ENCODE measurements at regions not wholly inside any gene's neighbourhood (a gene's known extent, or its start where the extent isn't known, plus 50 kb on each side); places are given as distances from the start of the nearest gene placed in this dataset.
"Not testable (repeated sequence)": the region's sequence is repeated elsewhere in the genome, so short reads cannot be mapped to it uniquely, and the experiment has no call there.

GRCh38 chr19:28301463-28301862, 911.5 kb downstream of the UQCRFS1 start:
- no peak for DNase-seq

GRCh38 chr19:28299649-28300048, 913.3 kb downstream of the UQCRFS1 start:
- no peak for DNase-seq

GRCh38 chr19:28297586-28298157, 915.3 kb downstream of the UQCRFS1 start:
- DNase-seq: no peak

DNA sequence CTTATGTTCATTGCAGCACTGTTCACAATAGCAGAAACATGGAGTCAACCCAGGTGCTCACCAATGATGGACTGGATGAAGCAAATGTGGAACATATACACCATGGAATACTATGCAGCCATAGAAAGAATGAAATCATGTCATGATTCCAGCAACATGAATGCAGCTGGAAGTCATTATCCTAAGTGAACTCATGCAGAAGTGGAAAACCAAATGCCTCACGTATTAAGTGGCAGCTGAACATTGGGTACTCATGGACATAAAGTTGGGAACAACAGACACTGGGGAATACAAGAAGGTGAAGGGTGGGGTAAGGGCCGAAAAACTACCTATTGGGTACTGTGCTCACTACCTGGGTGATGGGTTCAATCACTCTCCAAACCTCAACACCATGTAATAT, 915.9 kb downstream of the UQCRFS1 start:
- DNase-seq: no peak

DNA sequence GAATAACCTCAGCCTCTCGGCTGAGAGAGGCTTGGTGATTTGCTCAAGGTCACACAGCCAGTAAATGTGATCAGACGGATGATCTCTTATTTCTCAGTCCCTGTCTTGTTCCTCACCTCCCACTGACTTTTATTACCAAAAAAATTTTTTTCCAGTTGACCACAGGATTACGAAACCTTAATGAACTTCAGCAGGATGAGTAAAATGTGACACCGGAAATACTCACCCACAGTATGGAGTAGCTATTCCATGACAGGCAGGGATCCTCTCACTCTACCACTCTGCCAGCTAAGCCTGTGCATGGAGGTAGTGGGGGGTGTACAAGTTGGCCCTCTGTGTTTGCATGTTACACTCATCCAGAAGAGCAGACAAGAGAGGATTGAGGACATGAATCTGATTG, 916.4 kb downstream of the UQCRFS1 start:
- no peak for DNase-seq

DNA sequence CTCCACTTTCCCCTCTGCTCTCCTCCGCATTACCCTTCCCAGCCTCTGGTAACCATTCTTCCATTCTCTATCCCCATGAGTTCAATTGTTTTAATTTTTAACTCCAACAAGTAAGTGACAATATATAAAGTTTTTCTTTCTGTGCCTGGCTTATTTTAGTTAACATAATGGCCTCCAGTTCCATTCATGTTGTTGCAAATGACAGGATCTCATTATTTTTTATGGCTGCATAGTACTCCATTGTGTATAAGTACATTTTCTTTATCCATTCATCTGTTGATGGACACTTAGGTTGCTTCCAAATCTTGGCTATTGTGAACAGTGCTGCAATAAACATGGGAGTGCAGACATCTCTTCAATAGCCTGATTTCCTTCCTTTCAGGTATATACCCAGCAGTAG, 918.0 kb downstream of the UQCRFS1 start:
- DNase-seq: not testable (repeated sequence)

- DNase-seq: no peak
Observed at GRCh38 chr19:28294395-28294794, 918.6 kb downstream of the UQCRFS1 start.

- no peak for DNase-seq
Observed at GRCh38 chr19:28293685-28294084, 919.3 kb downstream of the UQCRFS1 start.

DNA sequence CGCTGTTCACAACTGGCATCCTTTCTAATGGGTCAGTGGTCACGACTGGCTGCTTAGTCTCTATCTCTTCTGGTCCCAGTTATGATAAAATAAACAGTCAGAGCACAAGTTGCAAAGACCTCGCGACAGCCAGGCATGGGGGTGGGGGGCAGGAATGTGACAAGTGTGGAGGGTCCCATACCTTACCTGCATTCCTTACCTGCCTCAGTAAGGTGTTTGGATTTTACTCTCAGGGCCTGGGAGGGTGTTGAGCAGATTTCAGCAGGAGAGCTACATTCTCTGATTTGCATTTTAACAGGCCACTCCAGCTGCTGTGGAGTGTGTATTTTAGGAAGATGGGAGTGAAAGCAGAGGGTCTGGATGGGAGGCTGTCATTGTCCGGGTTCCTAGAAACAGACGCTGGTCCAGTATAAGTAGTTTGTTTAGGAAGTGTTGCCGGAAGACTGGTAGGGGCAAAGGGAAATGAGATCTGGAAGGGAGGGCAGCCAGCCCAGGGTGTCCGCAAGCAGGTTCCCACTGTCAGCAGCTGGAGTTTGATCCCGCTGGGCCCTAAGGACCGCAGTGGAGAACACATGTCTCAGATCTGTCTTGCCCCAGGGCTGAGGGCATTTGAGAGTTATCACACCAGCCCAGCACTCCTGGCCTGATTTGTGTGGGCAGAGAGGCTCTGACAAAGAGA, 920.0 kb downstream of the UQCRFS1 start:
- no peak for DNase-seq

- no peak for DNase-seq
Observed at GRCh38 chr19:28291874-28292273, 921.1 kb downstream of the UQCRFS1 start.

DNA sequence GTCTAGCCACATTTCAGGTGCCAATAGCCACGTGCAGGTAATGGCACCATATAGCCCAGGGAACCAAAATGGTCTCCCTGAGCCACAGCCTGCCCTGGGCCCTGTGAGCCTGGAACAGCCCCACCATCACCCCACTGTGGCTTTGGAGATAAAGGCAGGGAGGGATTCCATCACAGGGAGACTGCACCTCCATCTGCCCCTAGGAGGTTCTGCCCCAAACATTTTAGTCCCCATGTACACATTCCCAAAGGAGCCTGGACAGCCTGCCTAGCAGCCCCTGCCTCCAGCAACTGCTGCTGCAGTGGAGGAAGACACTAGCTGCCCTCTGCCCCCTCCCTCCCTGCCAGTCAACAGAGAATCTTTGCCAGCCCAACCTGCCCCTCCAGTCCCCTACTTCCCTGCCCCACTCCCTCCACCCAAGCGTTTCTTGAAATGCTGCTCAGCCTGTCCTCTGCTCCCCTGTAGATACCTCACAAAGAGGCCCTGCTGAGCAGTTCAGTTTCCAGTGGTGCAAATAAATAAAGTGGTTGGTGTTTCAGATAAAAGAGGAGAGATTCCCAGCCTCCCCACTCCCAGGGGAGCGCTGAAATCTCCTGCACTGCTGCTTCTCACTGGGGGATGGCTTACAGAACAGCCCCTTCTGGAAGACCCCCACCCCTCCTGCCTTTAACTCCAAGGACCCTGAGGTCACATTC, 921.8 kb downstream of the UQCRFS1 start:
- no peak for DNase-seq

DNA sequence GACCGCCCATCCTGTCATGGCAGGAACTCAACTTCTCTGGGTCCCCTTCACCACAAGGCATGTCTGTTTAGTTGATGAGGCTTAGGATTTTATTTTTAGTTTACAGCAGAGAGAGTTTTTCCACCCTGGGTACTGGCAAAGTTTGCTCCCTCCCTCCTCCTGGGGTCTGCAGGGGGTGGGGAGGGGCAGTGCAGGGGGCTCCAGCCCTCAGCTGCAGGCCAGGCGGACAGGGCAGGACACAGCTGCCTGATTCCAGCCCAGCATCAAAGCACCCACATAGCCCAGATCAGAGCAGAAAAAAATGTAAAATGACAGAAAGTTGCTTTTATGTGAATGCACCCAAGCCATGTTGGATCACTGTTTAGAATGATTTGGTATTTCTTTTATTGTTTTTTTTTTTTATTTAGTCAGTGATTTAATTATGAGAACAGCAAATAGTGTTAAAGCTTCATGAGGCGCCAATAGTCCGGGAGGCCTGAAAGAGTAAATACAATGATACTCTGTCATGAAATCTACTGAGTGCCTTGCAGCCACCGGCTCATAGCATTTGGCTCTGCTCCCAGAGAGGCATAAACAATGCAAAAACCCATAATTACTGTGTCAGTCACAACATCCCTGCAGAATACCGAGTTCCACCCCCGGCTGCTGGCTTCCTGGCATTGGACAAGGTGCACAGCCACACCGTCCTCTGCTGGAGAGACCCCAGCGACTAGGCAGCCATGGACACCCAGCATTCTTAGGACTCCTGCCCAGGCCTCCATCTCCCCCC, 923.5 kb downstream of the UQCRFS1 start:
- DNase-seq: no peak

GRCh38 chr19:28288572-28289264, 924.2 kb downstream of the UQCRFS1 start:
- DNase-seq: no peak

DNA sequence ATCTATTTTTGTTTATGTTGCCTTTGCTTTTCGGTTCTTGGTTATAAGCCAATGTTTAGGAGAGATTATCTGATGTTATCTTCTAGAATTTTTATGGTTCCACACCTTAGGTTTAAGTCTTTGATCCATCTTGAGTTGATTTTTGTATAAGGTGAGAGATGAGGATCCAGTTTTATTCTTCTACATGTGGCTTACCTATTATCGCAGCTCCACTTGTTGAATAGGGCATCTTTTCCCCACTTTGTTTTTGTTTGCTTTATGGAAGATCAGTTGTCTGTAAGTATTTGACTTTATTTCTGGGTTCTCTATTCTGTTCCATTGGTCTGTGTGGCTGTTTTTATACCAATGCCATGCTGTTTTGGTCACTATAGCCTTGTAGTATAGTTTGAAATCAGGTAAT, 927.0 kb downstream of the UQCRFS1 start:
- no peak for DNase-seq

DNA sequence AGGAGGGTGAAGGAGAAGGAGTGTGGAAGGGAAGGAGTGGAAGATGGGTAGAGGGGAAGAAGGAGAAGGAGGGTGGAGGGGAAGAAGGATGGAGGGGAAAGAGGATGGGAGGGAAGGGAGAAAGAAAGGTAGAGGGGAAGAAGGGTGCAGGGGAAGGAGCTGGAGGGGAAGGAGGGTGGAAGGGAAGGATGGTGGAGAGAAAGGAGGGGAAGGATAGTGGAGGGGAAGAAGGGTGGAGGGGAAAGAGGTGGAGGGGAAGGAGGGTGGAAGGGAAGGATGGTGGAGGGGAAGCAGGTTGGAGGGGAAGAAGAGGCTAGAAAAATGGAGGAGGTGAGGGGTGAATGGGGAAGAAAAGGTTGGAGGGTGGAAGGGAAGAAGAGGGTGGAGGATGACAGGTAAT, 927.9 kb downstream of the UQCRFS1 start:
- DNase-seq: no peak

DNA sequence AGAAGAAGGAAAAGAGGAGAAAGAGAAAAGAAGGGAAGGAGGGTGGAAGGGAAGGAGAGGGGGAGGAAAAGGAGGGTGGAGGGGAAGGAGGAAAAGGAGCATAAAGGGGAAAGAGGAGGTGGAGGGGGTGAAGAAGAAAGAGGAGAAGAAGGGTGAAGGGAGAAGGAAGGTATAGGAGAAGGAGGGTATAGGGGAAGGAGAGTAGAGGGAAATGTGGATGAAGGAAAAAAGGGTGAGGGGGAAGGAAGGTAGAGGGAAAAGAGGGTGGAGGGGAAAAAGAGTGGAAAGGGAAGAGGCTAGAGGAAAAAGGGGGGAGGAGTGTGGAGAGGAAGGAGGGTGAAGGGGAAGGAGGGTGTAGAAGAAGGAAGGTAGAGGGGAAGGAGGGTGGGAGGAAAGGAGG, 928.6 kb downstream of the UQCRFS1 start:
- no peak for DNase-seq

DNA sequence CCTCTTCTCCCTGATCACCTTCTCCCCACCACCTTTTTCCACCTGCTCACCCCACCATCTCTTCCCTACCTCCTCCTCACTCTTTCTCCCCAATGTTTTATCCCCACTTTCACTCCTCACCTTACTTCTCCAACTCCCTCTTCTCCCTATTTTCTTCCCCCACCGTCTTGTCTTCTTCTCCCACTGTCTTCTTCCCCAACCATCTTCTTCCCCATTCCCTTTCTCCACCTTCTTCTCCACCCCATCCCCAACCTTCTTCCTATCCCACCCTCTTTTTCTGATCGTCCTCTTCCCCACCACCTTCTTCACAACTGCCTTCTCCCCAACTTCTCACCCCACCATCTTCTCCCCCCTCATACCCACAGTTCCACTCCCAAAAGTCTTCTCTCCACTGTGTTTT, 929.4 kb downstream of the UQCRFS1 start:
- DNase-seq: no peak

DNA sequence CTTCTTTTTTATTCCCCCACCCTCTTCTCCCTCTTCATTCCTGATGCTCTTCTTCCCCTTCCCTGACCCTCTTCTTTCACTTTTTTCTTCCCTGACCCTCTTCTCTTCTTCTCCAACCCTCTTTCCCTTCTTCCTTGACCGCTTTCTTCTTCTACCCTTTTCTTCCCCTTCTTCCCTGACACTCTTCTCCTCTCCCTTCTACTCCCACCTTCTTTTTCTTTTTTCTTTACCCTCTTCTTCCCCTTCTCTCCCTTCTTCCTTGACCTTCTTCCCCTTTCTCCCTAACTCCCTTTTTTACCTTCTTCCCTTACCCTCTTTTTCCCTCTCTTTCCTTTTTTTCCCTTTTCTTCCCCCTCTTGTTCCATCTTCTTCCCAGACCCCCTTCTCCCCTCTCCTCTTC, 931.3 kb downstream of the UQCRFS1 start:
- no peak for DNase-seq

DNA sequence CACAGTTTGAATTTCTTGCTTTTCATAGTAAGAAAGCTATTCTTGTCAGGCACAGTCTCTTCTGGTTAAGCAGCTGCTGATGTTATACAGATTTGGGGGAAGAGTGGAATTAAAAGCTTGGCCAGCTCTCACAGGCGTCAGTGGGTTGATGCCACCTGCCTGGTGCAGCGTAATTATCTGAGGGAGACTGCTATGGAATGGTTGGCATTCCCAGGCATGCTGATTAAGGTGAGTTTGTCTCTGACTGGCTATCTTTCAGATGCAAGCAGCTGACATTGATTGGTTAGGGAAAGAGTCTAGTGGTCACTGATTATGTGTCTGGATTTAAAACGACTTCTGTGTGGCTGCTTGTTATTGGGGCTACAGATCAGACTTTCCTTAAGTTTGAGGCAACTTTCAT, 948.4 kb downstream of the UQCRFS1 start:
- DNase-seq: no peak

- DNase-seq: no peak
Observed at GRCh38 chr19:28258829-28259228, 954.1 kb downstream of the UQCRFS1 start.

- DNase-seq: no peak
Observed at GRCh38 chr19:28257396-28257795, 955.6 kb downstream of the UQCRFS1 start.

DNA sequence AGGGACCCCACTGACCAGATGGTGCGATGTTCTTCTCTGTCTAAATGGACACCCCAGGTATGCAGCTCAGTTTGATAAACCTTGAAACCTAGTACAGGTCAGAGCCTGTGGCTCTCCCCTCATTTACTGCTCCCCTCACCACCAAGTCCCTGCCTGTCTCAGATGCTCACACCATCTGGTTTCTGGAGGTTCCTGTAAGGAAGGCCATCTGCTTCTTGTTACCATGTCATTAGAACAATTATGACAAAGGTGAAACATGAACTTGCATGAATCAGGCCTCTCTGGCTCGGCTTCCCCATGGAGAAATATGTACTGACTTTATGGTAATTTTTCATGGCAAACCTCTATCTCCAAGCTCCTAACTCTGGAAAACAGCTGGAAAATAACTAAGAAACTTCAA, 965.7 kb downstream of the UQCRFS1 start:
- DNase-seq: no peak

- DNase-seq: no peak
Observed at GRCh38 chr19:28245937-28246336, 967.0 kb downstream of the UQCRFS1 start.
